IMR-90 (cell line): ENCODE measurements at regions not wholly inside any gene's neighbourhood (a gene's known extent, or its start where the extent isn't known, plus 50 kb on each side); places are given as distances from the start of the nearest gene placed in this dataset.

Experiments
- ATAC-seq: fragments of 200-7000 bp; cut with Tn5 transposase; 2 replicates; pipeline ENCODE4 v1.9.1; 2020; ENCODE audit warnings: low read depth, mild to moderate bottlenecking, moderate library complexity
- BruUV-seq: library from RNA; stranded (reverse); fragments of 400-500 nt; replicated peaks from 2 replicates; lab custom pipeline; 2021; lab: Mats Ljungman, UMichigan
- CTCF ChIA-PET: fragments of 300-600 bp; formaldehyde crosslinking; extraction: SDS; loops from one replicate; lab custom pipeline; 2021; ENCODE audit warnings: antibody characterized with exemption; lab: Yijun Ruan, JAX
- POLR2A ChIA-PET: fragments of 300-600 bp; sonication (Branson Sonifier 250); formaldehyde crosslinking; loops from one replicate; lab custom pipeline; 2022; ENCODE audit warnings: antibody characterized with exemption; ENCODE audit not compliant: unreplicated experiment; lab: Charles Lee
- DNase-seq: peaks from one replicate; pipeline ENCODE4 v3.0.0; 2013
- H2AFZ ChIP-seq: replicated peaks from 2 replicates; pipeline ENCODE3; 2013; ENCODE audit warnings: low read length, mild to moderate bottlenecking; ENCODE audit not compliant: poor library complexity
- H2AK5ac ChIP-seq: 2 replicates; pipeline ENCODE4 v1.6.1; 2013; ENCODE audit warnings: low read depth, low read length, inconsistent platforms
- H2AK9ac ChIP-seq: replicated peaks from 2 replicates; pipeline ENCODE3; 2013; ENCODE audit warnings: mild to moderate bottlenecking, low read depth, low read length, moderate library complexity; ENCODE audit not compliant: poor library complexity
- H2BK120ac ChIP-seq: 2 replicates; pipeline ENCODE4 v1.6.1; 2013; ENCODE audit warnings: low read depth, low read length, inconsistent platforms
- H2BK15ac ChIP-seq: 3 replicates; pipeline ENCODE4 v1.6.1; 2013; ENCODE audit warnings: low read depth, low read length, inconsistent platforms
- H2BK20ac ChIP-seq: 2 replicates; pipeline ENCODE4 v1.6.1; 2013; ENCODE audit warnings: low read depth, mild to moderate bottlenecking, inconsistent platforms, low read length, moderate library complexity
- H2BK5ac ChIP-seq: 2 replicates; pipeline ENCODE4 v1.6.1; 2013; ENCODE audit warnings: mild to moderate bottlenecking, low read depth, low read length, inconsistent platforms; ENCODE audit not compliant: poor library complexity, severe bottlenecking
- H3K14ac ChIP-seq: replicated peaks from 2 replicates; pipeline ENCODE4 v1.6.1; 2013; ENCODE audit warnings: low read depth, low read length, inconsistent platforms
- H3K18ac ChIP-seq: 2 replicates; pipeline ENCODE4 v1.6.1; 2013; ENCODE audit warnings: low read depth, low read length, control low read depth
- H3K23ac ChIP-seq: 2 replicates; pipeline ENCODE4 v1.6.1; 2013; ENCODE audit warnings: low read depth, low read length, inconsistent platforms
- H3K27ac ChIP-seq: 2 replicates; pipeline ENCODE4 v1.5.1; 2013; ENCODE audit warnings: mild to moderate bottlenecking, control low read depth, low read length; ENCODE audit not compliant: insufficient read depth
- H3K27me3 ChIP-seq: 2 replicates; pipeline ENCODE4 v1.6.1; 2013; ENCODE audit warnings: low read length; ENCODE audit not compliant: control insufficient read depth, insufficient read depth
- H3K36me3 ChIP-seq: 2 replicates; pipeline ENCODE4 v1.6.1; 2013; ENCODE audit warnings: low read length, mixed read lengths; ENCODE audit not compliant: control insufficient read depth, insufficient read depth
- H3K4ac ChIP-seq: 2 replicates; pipeline ENCODE4 v1.6.1; 2013; ENCODE audit warnings: low read depth, low read length, inconsistent platforms
- H3K4me1 ChIP-seq: 2 replicates; pipeline ENCODE4 v1.6.1; 2013; ENCODE audit warnings: low read length, mixed read lengths; ENCODE audit not compliant: control insufficient read depth, insufficient read depth
- H3K4me2 ChIP-seq: 2 replicates; pipeline ENCODE4 v1.6.1; 2013; ENCODE audit warnings: low read depth, mild to moderate bottlenecking, control low read depth, low read length, moderate library complexity
- H3K4me3 ChIP-seq: 2 replicates; pipeline ENCODE4 v1.5.1; 2013; ENCODE audit warnings: low read depth, mild to moderate bottlenecking, control low read depth, low read length, moderate library complexity; ENCODE audit not compliant: insufficient read depth
- H3K56ac ChIP-seq: 2 replicates; pipeline ENCODE4 v1.6.1; 2013; ENCODE audit warnings: low read length, inconsistent platforms; ENCODE audit not compliant: insufficient read depth; ENCODE audit errors: extremely low read depth
- H3K79me1 ChIP-seq, 2 experiments: 2 replicates each; pipeline ENCODE4 v1.6.1; 2013; ENCODE audit warnings: low read length in 2 of 2, inconsistent platforms in 1 of 2, low read depth in 1 of 2
- H3K9ac ChIP-seq: 2 replicates; pipeline ENCODE4 v1.6.1; 2013; ENCODE audit warnings: low read depth, low read length, control low read depth
- H3K9me1 ChIP-seq: 2 replicates; pipeline ENCODE4 v1.6.1; 2013; ENCODE audit warnings: low read length, inconsistent platforms; ENCODE audit not compliant: insufficient read depth
- H3K9me3 ChIP-seq: 2 replicates; pipeline ENCODE4 v1.6.1; 2013; ENCODE audit warnings: low read length; ENCODE audit not compliant: control insufficient read depth, insufficient read depth
- H4K20me1 ChIP-seq: 2 replicates; pipeline ENCODE4 v1.6.1; 2013; ENCODE audit warnings: low read length, inconsistent platforms; ENCODE audit not compliant: insufficient read depth
- H4K5ac ChIP-seq: 2 replicates; pipeline ENCODE4 v1.6.1; 2013; ENCODE audit warnings: mild to moderate bottlenecking, low read depth, low read length, control low read depth
- H4K8ac ChIP-seq, 2 experiments: 2 replicates each; pipeline ENCODE4 v1.6.1; 2013; ENCODE audit warnings: low read depth in 2 of 2, low read length in 2 of 2, control low read depth in 1 of 2, inconsistent platforms in 1 of 2
- H4K91ac ChIP-seq: 2 replicates; pipeline ENCODE4 v1.6.1; 2013; ENCODE audit warnings: low read depth, low read length, inconsistent platforms; ENCODE audit not compliant: insufficient read depth
- BHLHE40 ChIP-seq: fragments of 150-350 bp; IDR thresholded peaks from 2 replicates; pipeline ENCODE4 v1.6.1; 2016; ENCODE audit warnings: mild to moderate bottlenecking, low read depth, low read length
- CEBPB ChIP-seq: IDR thresholded peaks from 2 replicates; pipeline ENCODE4 v1.6.1; 2012; ENCODE audit warnings: low read depth, low read length, improper control_type of control experiment
- CHD1 ChIP-seq: IDR thresholded peaks from 2 replicates; pipeline ENCODE4 v1.6.1; 2012; ENCODE audit warnings: low read depth, low read length, improper control_type of control experiment
- FOS ChIP-seq: fragments of 150-350 bp; IDR thresholded peaks from 2 replicates; pipeline ENCODE4 v1.6.1; 2016; ENCODE audit warnings: low read depth, low read length
- MAFK ChIP-seq: IDR thresholded peaks from 2 replicates; pipeline ENCODE4 v1.6.1; 2012; ENCODE audit warnings: low read depth, low read length, improper control_type of control experiment
- MAZ ChIP-seq: IDR thresholded peaks from 2 replicates; pipeline ENCODE4 v1.6.1; 2012; ENCODE audit warnings: low read depth, mild to moderate bottlenecking, low read length, improper control_type of control experiment, moderate library complexity, borderline replicate concordance
- MXI1 ChIP-seq: IDR thresholded peaks from 2 replicates; pipeline ENCODE4 v1.6.1; 2012; ENCODE audit warnings: low read depth, mild to moderate bottlenecking, low read length, moderate library complexity, borderline replicate concordance
- NFE2L2 ChIP-seq: fragments of 150-350 bp; IDR thresholded peaks from 2 replicates; pipeline ENCODE4 v1.6.1; 2016; ENCODE audit warnings: low read depth, mild to moderate bottlenecking, low read length
- POLR2A ChIP-seq: IDR thresholded peaks from 2 replicates; pipeline ENCODE4 v1.6.1; 2012; ENCODE audit warnings: mild to moderate bottlenecking, low read depth, low read length
- RAD21 ChIP-seq: IDR thresholded peaks from 2 replicates; pipeline ENCODE4 v1.6.1; 2012; ENCODE audit warnings: low read length, improper control_type of control experiment
- RCOR1 ChIP-seq: IDR thresholded peaks from 2 replicates; pipeline ENCODE4 v1.6.1; 2012; ENCODE audit warnings: mild to moderate bottlenecking, low read length, improper control_type of control experiment; ENCODE audit not compliant: insufficient replicate concordance
- RFX5 ChIP-seq: IDR thresholded peaks from 2 replicates; pipeline ENCODE4 v1.8.0; 2012; ENCODE audit warnings: low read depth, mild to moderate bottlenecking, low read length, moderate library complexity
- SMC3 ChIP-seq: fragments of 150-350 bp; IDR thresholded peaks from 2 replicates; pipeline ENCODE4 v1.6.1; 2016; ENCODE audit warnings: low read depth, mild to moderate bottlenecking, antibody characterized with exemption, low read length, moderate library complexity
- WGBS, 2 experiments: methylation state at CpG; one replicate each; pipeline versions ENCODE4 v1.1.5 to v1.1.7; 2013; ENCODE audit warnings: missing lambda C conversion rate in 2 of 2; ENCODE audit not compliant: insufficient read length in 1 of 2; ENCODE audit errors: extremely low coverage in 2 of 2; 5-methylcytosine and 5-hydroxymethylcytosine counted together
- dilution Hi-C: fragments of 300-500 bp; cut with HindIII; formaldehyde crosslinking; loops from one replicate; pipeline ENCODE4 v1.14.3; 2018; ENCODE audit warnings: low sequenced_read_pairs; ENCODE audit not compliant: unreplicated experiment
- in situ Hi-C: fragments of 300-500 bp; cut with MboI; formaldehyde crosslinking; loops from 3 replicates; pipeline ENCODE4 v1.14.3; 2019; ENCODE audit warnings: low sequenced_read_pairs, inconsistent platforms, mixed read lengths
- intact Hi-C: fragments of 100-400 bp; cut with micrococcal nuclease; formaldehyde crosslinking; loops from 2 replicates; pipeline ENCODE4 v1.10.0; 2022
- TF ChIP-seq, protein P1 (sequence below): fragments of 150-350 bp; IDR thresholded peaks from 2 replicates; pipeline ENCODE4 v1.6.1; 2017; ENCODE audit warnings: mild to moderate bottlenecking, antibody characterized with exemption, low read length, low read depth
- TF ChIP-seq, protein P2 (sequence below): fragments of 150-350 bp; IDR thresholded peaks from 2 replicates; pipeline ENCODE4 v1.6.1; 2016; ENCODE audit warnings: low read depth, mild to moderate bottlenecking, low read length, moderate library complexity, borderline replicate concordance
- TF ChIP-seq, protein P3 (sequence below): conservative IDR thresholded peaks from 2 replicates; pipeline ENCODE4 v1.5.1; 2012; ENCODE audit warnings: mild to moderate bottlenecking, low read depth, low read length, improper control_type of control experiment

DNA sequence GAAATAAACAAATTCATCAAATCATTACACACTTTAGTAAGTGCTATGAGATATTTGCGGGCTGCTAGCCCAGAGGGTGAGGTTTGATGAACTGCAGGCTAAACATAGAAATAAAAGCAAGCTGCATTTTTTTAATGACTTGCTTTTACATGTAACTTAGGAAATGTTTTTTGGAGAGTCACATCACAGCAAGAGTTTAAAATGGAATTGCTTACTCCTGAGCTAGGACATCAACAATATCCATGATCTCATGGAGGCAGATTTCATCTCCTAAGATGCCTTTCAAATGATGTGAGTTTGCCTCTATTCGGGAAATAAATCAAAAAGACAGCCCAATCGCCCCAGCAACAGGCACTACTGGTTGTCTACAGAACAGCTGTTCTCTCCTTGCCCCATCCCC, 73.4 kb upstream of the CD44 start:
- H3K9me3 ChIP-seq = peaks cover 3% of the 10 kb centered on the region; the same call in 1 of the 2 replicates
- H2AK5ac ChIP-seq = peak overlapping the region; percentile 10; the same call in 1 of the 2 replicates
- WGBS, 2 experiments = no CpG with 5 or more reads among the region's 3 CpGs
- peak overlapping the region; percentile 29; the same call in 1 of the 2 replicates for H4K91ac ChIP-seq
- H3K14ac ChIP-seq = peak overlapping the region; percentile 51; the same call in 1 of the 2 replicates
- peak overlapping the region; percentile 57 for H3K4ac ChIP-seq
- H3K79me1 ChIP-seq = no peaks in the 10 kb centered on the region; a peak in 1 of 4 replicates
- no peaks in the 10 kb centered on the region for H3K36me3 ChIP-seq
- POLR2A ChIA-PET = interaction anchor here (0.8 kb wide), 1 partner anchor 150 kb away, joined by 3 read pairs; no protein-coding TSS in a partner anchor
- H2BK15ac ChIP-seq = peak overlapping the region; percentile 43; the same call in 1 of the 3 replicates
- intact Hi-C loops = no loop called here
- H3K56ac ChIP-seq = no peak overlapping the region
- H2BK20ac ChIP-seq = peak overlapping the region; percentile 67
- no peak overlapping the region for H3K9ac ChIP-seq
- dilution Hi-C loops = no loop called here
- ATAC-seq (peak; percentile 40), DNase-seq (peak; percentile 59)
- H4K5ac ChIP-seq = no peak overlapping the region
- H3K9me1 ChIP-seq = peaks cover 3% of the 10 kb centered on the region
- H4K20me1 ChIP-seq = no peaks in the 10 kb centered on the region
- peaks cover 15% of the 10 kb centered on the region for H3K4me1 ChIP-seq
- no peak overlapping the region for H3K27ac ChIP-seq
- H3K23ac ChIP-seq = peak overlapping the region; percentile 39; the same call in 1 of the 2 replicates
- peak overlapping the region; percentile 9 for H2BK5ac ChIP-seq
- no peak overlapping the region for H3K4me2 ChIP-seq
- BruUV-seq = no TSS peak
- peak overlapping the region in 1 of 2 experiments; percentile 30; a peak in 1 of 4 replicates for H4K8ac ChIP-seq
- H3K27me3 ChIP-seq = no peaks in the 10 kb centered on the region
- H2AFZ ChIP-seq = no peak overlapping the region
- H2AK9ac ChIP-seq = no peak overlapping the region
- peak overlapping the region; percentile 57; the same call in 1 of the 2 replicates for H2BK120ac ChIP-seq
- peak overlapping the region; percentile 10; the same call in 1 of the 2 replicates for H3K18ac ChIP-seq
- H3K4me3 ChIP-seq = no peak overlapping the region
- CTCF ChIA-PET = interaction anchor here (1.0 kb wide), 1 partner anchor 10 kb away, joined by 3 read pairs; no protein-coding TSS in a partner anchor
- in situ Hi-C loops = no loop called here
- TF ChIP-seq RAD21 (no peak), MAFK (no peak), MAZ (no peak), CEBPB (no peak), BHLHE40 (no peak), FOS (no peak), POLR2A (no peak), NFE2L2 (no peak), RCOR1 (no peak), CHD1 (no peak), SMC3 (no peak), RFX5 (no peak), MXI1 (no peak)
- TF ChIP-seq, protein P1, sequence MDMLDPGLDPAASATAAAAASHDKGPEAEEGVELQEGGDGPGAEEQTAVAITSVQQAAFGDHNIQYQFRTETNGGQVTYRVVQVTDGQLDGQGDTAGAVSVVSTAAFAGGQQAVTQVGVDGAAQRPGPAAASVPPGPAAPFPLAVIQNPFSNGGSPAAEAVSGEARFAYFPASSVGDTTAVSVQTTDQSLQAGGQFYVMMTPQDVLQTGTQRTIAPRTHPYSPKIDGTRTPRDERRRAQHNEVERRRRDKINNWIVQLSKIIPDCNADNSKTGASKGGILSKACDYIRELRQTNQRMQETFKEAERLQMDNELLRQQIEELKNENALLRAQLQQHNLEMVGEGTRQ = no peak
- TF ChIP-seq, protein P2, sequence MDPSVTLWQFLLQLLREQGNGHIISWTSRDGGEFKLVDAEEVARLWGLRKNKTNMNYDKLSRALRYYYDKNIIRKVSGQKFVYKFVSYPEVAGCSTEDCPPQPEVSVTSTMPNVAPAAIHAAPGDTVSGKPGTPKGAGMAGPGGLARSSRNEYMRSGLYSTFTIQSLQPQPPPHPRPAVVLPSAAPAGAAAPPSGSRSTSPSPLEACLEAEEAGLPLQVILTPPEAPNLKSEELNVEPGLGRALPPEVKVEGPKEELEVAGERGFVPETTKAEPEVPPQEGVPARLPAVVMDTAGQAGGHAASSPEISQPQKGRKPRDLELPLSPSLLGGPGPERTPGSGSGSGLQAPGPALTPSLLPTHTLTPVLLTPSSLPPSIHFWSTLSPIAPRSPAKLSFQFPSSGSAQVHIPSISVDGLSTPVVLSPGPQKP = no peak
- TF ChIP-seq, protein P3, sequence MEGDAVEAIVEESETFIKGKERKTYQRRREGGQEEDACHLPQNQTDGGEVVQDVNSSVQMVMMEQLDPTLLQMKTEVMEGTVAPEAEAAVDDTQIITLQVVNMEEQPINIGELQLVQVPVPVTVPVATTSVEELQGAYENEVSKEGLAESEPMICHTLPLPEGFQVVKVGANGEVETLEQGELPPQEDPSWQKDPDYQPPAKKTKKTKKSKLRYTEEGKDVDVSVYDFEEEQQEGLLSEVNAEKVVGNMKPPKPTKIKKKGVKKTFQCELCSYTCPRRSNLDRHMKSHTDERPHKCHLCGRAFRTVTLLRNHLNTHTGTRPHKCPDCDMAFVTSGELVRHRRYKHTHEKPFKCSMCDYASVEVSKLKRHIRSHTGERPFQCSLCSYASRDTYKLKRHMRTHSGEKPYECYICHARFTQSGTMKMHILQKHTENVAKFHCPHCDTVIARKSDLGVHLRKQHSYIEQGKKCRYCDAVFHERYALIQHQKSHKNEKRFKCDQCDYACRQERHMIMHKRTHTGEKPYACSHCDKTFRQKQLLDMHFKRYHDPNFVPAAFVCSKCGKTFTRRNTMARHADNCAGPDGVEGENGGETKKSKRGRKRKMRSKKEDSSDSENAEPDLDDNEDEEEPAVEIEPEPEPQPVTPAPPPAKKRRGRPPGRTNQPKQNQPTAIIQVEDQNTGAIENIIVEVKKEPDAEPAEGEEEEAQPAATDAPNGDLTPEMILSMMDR = no peak
